ENCODE measurements at regions not wholly inside any gene's neighbourhood (a gene's known extent, or its start where the extent isn't known, plus 50 kb on each side); places are given as distances from the start of the nearest gene placed in this dataset.

DNA sequence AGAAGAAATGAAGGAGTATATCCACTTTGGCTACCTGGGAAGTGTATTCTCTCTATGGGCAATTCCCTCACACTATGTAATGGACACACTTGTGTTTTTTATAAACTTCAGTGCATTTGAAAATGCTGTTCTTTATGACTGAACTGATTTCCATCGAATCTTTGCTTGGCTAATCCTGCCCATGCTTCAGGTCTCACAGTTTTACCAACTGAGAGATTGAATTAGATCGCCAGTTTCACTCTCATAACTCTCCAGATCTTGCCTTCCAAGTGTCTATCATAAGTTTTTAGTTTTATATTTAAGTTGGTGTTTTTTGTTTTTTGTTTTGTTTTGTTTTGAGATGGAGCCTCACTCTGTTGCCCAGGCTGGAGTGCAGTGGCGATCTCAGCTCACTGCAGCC is 73.5 kb upstream of the MBNL1 start:
- ChIA-PET CTCF (no interaction called here), POLR2A (no interaction called here)
- DNase-seq (ENCODE audit: extremely low spot score), result no peak
- no peak for TF ChIP-seq HDGF (IDR thresholded peaks at IDR 0.05; ENCODE audit: borderline replicate concordance)
- TF ChIP-seq, protein P1, sequence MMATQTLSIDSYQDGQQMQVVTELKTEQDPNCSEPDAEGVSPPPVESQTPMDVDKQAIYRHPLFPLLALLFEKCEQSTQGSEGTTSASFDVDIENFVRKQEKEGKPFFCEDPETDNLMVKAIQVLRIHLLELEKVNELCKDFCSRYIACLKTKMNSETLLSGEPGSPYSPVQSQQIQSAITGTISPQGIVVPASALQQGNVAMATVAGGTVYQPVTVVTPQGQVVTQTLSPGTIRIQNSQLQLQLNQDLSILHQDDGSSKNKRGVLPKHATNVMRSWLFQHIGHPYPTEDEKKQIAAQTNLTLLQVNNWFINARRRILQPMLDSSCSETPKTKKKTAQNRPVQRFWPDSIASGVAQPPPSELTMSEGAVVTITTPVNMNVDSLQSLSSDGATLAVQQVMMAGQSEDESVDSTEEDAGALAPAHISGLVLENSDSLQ (IDR thresholded peaks at IDR 0.05), result no peak
- no peak for TF ChIP-seq SUZ12 (IDR thresholded peaks at IDR 0.05)
- no peak for TF ChIP-seq SP1 (IDR thresholded peaks at IDR 0.05)
- no peak for TF ChIP-seq CTBP1 (IDR thresholded peaks at IDR 0.05; ENCODE audit: borderline replicate concordance)
- no peak for TF ChIP-seq FOXA1 (IDR thresholded peaks at IDR 0.05)
- no peak for TF ChIP-seq ZNF384 (IDR thresholded peaks at IDR 0.05)
- no peak for TF ChIP-seq BHLHE40 (IDR thresholded peaks at IDR 0.05; ENCODE audit: borderline replicate concordance)
- TF ChIP-seq LEF1 (IDR thresholded peaks at IDR 0.05; ENCODE audit: borderline replicate concordance), result no peak
- no peak for TF ChIP-seq ARNT (IDR thresholded peaks at IDR 0.05)
- TF ChIP-seq L3MBTL2 (conservative IDR thresholded peaks at IDR 0.05), result no peak
- no peak for TF ChIP-seq TARDBP (IDR thresholded peaks at IDR 0.05)

DNA sequence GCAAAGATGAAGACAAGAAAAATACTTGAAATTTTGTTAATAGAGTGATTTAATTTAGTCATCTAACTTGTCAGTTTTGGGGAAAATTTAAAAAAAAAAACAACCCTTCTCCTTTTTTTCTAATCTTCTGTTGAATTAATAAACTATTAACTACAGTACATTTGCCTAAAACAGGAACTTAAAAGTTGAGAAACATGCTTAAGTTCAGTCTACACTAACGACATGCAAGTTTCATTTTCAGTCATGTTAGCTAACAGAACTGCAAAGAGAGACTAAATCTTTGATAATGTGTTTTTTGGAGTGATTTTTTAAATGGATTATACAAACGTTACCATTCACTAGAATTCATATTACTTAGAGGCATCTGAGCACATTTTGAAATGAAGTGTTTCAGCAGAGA is 71.9 kb upstream of the MBNL1 start:
- ChIA-PET CTCF (no interaction called here), POLR2A (no interaction called here)
- DNase-seq (ENCODE audit: extremely low spot score), result no peak
- TF ChIP-seq FOXK2 (IDR thresholded peaks at IDR 0.05) (no peak), HDGF (IDR thresholded peaks at IDR 0.05; ENCODE audit: borderline replicate concordance) (no peak), ELF4 (IDR thresholded peaks at IDR 0.05) (no peak), LEF1 (IDR thresholded peaks at IDR 0.05; ENCODE audit: borderline replicate concordance) (no peak), FOXM1 (IDR thresholded peaks at IDR 0.05; ENCODE audit: borderline replicate concordance) (no peak), L3MBTL2 (conservative IDR thresholded peaks at IDR 0.05) (no peak)

DNA sequence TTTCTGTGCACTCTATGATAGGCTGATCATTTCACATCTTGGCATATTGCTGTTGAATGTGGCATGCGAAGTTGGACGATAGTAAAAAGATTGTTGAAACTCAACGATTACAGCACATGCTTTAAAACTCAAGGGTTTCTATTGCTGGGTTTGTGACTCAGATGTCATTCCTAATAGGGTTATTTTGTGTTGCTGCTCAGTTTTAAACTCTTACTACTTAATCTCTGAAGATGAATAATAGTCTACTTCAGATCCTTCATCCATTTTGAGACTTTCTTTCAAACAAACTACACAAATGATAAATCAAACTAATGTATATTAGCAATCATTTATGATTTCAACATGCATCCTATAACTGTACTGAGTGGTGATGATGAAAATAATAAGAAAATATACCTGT is 71.3 kb upstream of the MBNL1 start:
- POLR2A ChIA-PET, result interaction anchor here (1.0 kb wide), 1 partner anchor 71 kb away, joined by 3 read pairs; the partner anchor contains the start of gene MBNL1
- TF ChIP-seq ZNF384 (IDR thresholded peaks at IDR 0.05), result no peak
- no peak for TF ChIP-seq SP1 (IDR thresholded peaks at IDR 0.05)
- no peak for TF ChIP-seq ELF4 (IDR thresholded peaks at IDR 0.05)
- no peak for TF ChIP-seq SUZ12 (IDR thresholded peaks at IDR 0.05)
- no peak for TF ChIP-seq ARNT (IDR thresholded peaks at IDR 0.05)
- TF ChIP-seq FOXA1 (IDR thresholded peaks at IDR 0.05), result no peak
- TF ChIP-seq, protein P1 (IDR thresholded peaks at IDR 0.05), result no peak
- TF ChIP-seq CTBP1 (IDR thresholded peaks at IDR 0.05; ENCODE audit: borderline replicate concordance), result no peak
- no peak for TF ChIP-seq LEF1 (IDR thresholded peaks at IDR 0.05; ENCODE audit: borderline replicate concordance)
- no peak for TF ChIP-seq NFRKB (IDR thresholded peaks at IDR 0.05)
- no peak for TF ChIP-seq FOXM1 (IDR thresholded peaks at IDR 0.05; ENCODE audit: borderline replicate concordance)
- TF ChIP-seq FOXK2 (IDR thresholded peaks at IDR 0.05), result no peak
- TF ChIP-seq L3MBTL2 (conservative IDR thresholded peaks at IDR 0.05), result no peak
- no peak for TF ChIP-seq HDGF (IDR thresholded peaks at IDR 0.05; ENCODE audit: borderline replicate concordance)
- no peak for TF ChIP-seq BHLHE40 (IDR thresholded peaks at IDR 0.05; ENCODE audit: borderline replicate concordance)
- TF ChIP-seq TARDBP (IDR thresholded peaks at IDR 0.05), result no peak

DNA sequence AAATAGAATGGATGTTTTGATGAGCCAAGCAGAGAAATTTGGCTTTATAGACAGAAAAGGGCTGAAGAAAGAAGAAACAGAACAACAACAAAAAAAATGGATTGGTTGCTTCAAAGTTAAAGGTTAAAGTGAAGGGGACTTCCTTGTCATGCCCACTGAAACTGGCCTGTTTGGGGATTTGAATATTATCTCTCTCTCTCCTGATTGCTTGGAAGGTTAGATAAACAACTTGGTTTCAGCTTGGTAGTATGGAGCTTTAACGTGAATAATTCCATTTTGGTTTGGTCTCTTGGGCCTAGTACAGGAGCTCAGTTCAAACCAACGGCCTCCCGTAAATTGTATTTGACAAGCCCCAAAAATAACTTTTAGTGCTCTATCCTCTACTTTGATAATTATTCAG is 70.8 kb upstream of the MBNL1 start:
- CTCF ChIA-PET, result no interaction called here

More for the DNA sequence above, 71.3 kb upstream of the MBNL1 start:
- CTCF ChIA-PET, result no interaction called here
- no peak for DNase-seq (ENCODE audit: extremely low spot score)

DNA sequence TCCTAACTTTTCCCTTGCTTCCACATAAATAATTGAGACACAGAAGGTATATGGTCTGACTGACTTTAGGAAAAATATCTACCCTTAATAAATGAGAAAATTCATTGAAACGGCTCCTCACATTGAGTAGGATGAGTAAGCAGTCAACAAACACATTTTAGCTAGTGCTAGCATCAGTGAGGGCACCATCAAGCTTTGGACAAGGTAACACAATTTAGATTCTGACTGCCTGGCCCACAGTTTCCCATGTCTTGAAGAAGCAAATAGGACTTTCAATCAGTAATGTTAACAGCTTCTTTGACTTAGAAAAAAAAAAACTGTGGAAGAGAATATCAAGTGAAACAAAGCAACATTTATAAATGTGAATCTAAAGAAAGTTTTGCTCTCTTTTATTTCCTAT is 70.1 kb upstream of the MBNL1 start:
- ChIA-PET POLR2A (interaction anchor here (1.0 kb wide), 1 partner anchor 70 kb away, joined by 3 read pairs; the partner anchor contains the start of gene MBNL1), CTCF (interaction anchor here (0.6 kb wide), 1 partner anchor 20 kb away, joined by 3 read pairs; no protein-coding TSS in a partner anchor)
- no peak for DNase-seq (ENCODE audit: extremely low spot score)
- no peak for TF ChIP-seq CTBP1 (IDR thresholded peaks at IDR 0.05; ENCODE audit: borderline replicate concordance)
- no peak for TF ChIP-seq ARNT (IDR thresholded peaks at IDR 0.05)
- no peak for TF ChIP-seq SUZ12 (IDR thresholded peaks at IDR 0.05)
- no peak for TF ChIP-seq BHLHE40 (IDR thresholded peaks at IDR 0.05; ENCODE audit: borderline replicate concordance)
- TF ChIP-seq LEF1 (IDR thresholded peaks at IDR 0.05; ENCODE audit: borderline replicate concordance), result no peak
- TF ChIP-seq HDGF (IDR thresholded peaks at IDR 0.05; ENCODE audit: borderline replicate concordance), result no peak
- TF ChIP-seq ZNF384 (IDR thresholded peaks at IDR 0.05), result no peak
- no peak for TF ChIP-seq FOXA1 (IDR thresholded peaks at IDR 0.05)
- TF ChIP-seq, protein P1 (IDR thresholded peaks at IDR 0.05), result no peak
- no peak for TF ChIP-seq SP1 (IDR thresholded peaks at IDR 0.05)
- TF ChIP-seq FOXM1 (IDR thresholded peaks at IDR 0.05; ENCODE audit: borderline replicate concordance), result no peak
- TF ChIP-seq NFRKB (IDR thresholded peaks at IDR 0.05), result no peak
- TF ChIP-seq FOXK2 (IDR thresholded peaks at IDR 0.05), result no peak
- TF ChIP-seq ELF4 (IDR thresholded peaks at IDR 0.05), result no peak
- TF ChIP-seq L3MBTL2 (conservative IDR thresholded peaks at IDR 0.05), result no peak
- TF ChIP-seq TARDBP (IDR thresholded peaks at IDR 0.05), result no peak

More for the DNA sequence above, 70.8 kb upstream of the MBNL1 start:
- DNase-seq (ENCODE audit: extremely low spot score), result no peak
- TF ChIP-seq ARNT (IDR thresholded peaks at IDR 0.05) (no peak), FOXA1 (IDR thresholded peaks at IDR 0.05) (no peak), HDGF (IDR thresholded peaks at IDR 0.05; ENCODE audit: borderline replicate concordance) (no peak), BHLHE40 (IDR thresholded peaks at IDR 0.05; ENCODE audit: borderline replicate concordance) (no peak), TARDBP (IDR thresholded peaks at IDR 0.05) (no peak), LEF1 (IDR thresholded peaks at IDR 0.05; ENCODE audit: borderline replicate concordance) (no peak), CTBP1 (IDR thresholded peaks at IDR 0.05; ENCODE audit: borderline replicate concordance) (no peak)
- TF ChIP-seq, protein P1 (IDR thresholded peaks at IDR 0.05), result no peak
- POLR2A ChIA-PET, result interaction anchor here (1.0 kb wide), 1 partner anchor 71 kb away, joined by 3 read pairs; the partner anchor contains the start of gene MBNL1

All from HEK293T (cell line).